Choroid plexus epithelial cell (primary cell): ENCODE measurements at regions not wholly inside any gene's neighbourhood (a gene's known extent, or its start where the extent isn't known, plus 50 kb on each side); places are given as distances from the start of the nearest gene placed in this dataset.
"Not testable (repeated sequence)": the region's sequence is repeated elsewhere in the genome, so short reads cannot be mapped to it uniquely, and the experiment has no call there.

Source experiments
- DNase-seq: peaks from one replicate; pipeline ENCODE4 v3.0.0-alpha.2; 2010; ENCODE audit warnings: low read depth
- H3K4me3 ChIP-seq: 2 replicates; pipeline ENCODE4 v1.5.1; 2011; ENCODE audit warnings: low read depth, mild to moderate bottlenecking, control low read depth, low read length, moderate library complexity
- CTCF ChIP-seq: conservative IDR thresholded peaks from 2 replicates; pipeline ENCODE4 v1.5.1; 2011; ENCODE audit warnings: low read depth, mild to moderate bottlenecking, control low read depth, inconsistent platforms, low read length, moderate library complexity

- no peak for TF ChIP-seq CTCF
- no peak for DNase-seq
- H3K4me3 ChIP-seq: no peak overlapping the region
Measured at GRCh38 chrX:554271-554670, 76.3 kb upstream of the SHOX start.

- no peak for TF ChIP-seq CTCF
- no peak overlapping the region for H3K4me3 ChIP-seq
- DNase-seq: no peak
Measured at GRCh38 chrX:555725-556666, 74.6 kb upstream of the SHOX start.

GRCh38 chrX:557601-558000, 73.0 kb upstream of the SHOX start:
- DNase-seq, H3K4me3 ChIP-seq: not testable (repeated sequence)

GRCh38 chrX:559282-559681, 71.3 kb upstream of the SHOX start:
- not testable (repeated sequence) for DNase-seq, H3K4me3 ChIP-seq

GRCh38 chrX:567891-568290, 62.7 kb upstream of the SHOX start:
- no peak for DNase-seq
- no peak overlapping the region for H3K4me3 ChIP-seq
- TF ChIP-seq CTCF: no peak

GRCh38 chrX:568311-568710, 62.3 kb upstream of the SHOX start:
- TF ChIP-seq CTCF: no peak
- H3K4me3 ChIP-seq: no peak overlapping the region
- no peak for DNase-seq

- DNase-seq: no peak
- no peak for TF ChIP-seq CTCF
- no peak overlapping the region for H3K4me3 ChIP-seq
Measured at GRCh38 chrX:572538-573124, 58.0 kb upstream of the SHOX start.

GRCh38 chrX:574251-574650, 56.3 kb upstream of the SHOX start:
- no peak overlapping the region for H3K4me3 ChIP-seq
- DNase-seq: no peak
- TF ChIP-seq CTCF: no peak
